HG03159 (cell line): ENCODE measurements at regions not wholly inside any gene's neighbourhood (a gene's known extent, or its start where the extent isn't known, plus 50 kb on each side); places are given as distances from the start of the nearest gene placed in this dataset.
"Not testable (repeated sequence)": the region's sequence is repeated elsewhere in the genome, so short reads cannot be mapped to it uniquely, and the experiment has no call there.

Experiments
- ATAC-seq: cut with Tn5 transposase; IDR thresholded peaks from one replicate; pipeline ENCODE4 v1.9.1; 2021; ENCODE audit warnings: mild to moderate bottlenecking, moderate library complexity; ENCODE audit not compliant: unreplicated experiment

- not testable (repeated sequence) for ATAC-seq
These were observed 187.2 kb downstream of the LMLN start for GRCh38 chr3:198147213-198147612.

GRCh38 chr3:198147993-198148392 lies 188.0 kb downstream of the LMLN start:
- ATAC-seq = not testable (repeated sequence)

- not testable (repeated sequence) for ATAC-seq
These were observed 189.9 kb downstream of the LMLN start for GRCh38 chr3:198149904-198150303.

- not testable (repeated sequence) for ATAC-seq
These were observed 191.8 kb downstream of the LMLN start for GRCh38 chr3:198151867-198152266.

GRCh38 chr3:198155771-198156170 lies 195.8 kb downstream of the LMLN start:
- ATAC-seq = not testable (repeated sequence)

GRCh38 chr3:198157231-198157868 lies 197.3 kb downstream of the LMLN start:
- peak; percentile 65 for ATAC-seq

GRCh38 chr3:198158007-198158406 lies 198.0 kb downstream of the LMLN start:
- ATAC-seq = not testable (repeated sequence)

- not testable (repeated sequence) for ATAC-seq
These were observed 207.5 kb downstream of the LMLN start for GRCh38 chr3:198167339-198168039.

GRCh38 chr3:198170781-198171180 lies 210.8 kb downstream of the LMLN start:
- ATAC-seq = not testable (repeated sequence)

- ATAC-seq = not testable (repeated sequence)
These were observed 213.1 kb downstream of the LMLN start for GRCh38 chr3:198173080-198173479.

GRCh38 chr3:198173929-198174574 lies 214.0 kb downstream of the LMLN start:
- not testable (repeated sequence) for ATAC-seq
